Kidney tubule cell (primary cell): ENCODE measurements at regions not wholly inside any gene's neighbourhood (a gene's known extent, or its start where the extent isn't known, plus 50 kb on each side); places are given as distances from the start of the nearest gene placed in this dataset.
"Not testable (repeated sequence)": the region's sequence is repeated elsewhere in the genome, so short reads cannot be mapped to it uniquely, and the experiment has no call there.

Experiments
- DNase-seq: peaks from one replicate; pipeline ENCODE4 v3.0.0-alpha.2; 2018; ENCODE audit warnings: low spot score

DNA sequence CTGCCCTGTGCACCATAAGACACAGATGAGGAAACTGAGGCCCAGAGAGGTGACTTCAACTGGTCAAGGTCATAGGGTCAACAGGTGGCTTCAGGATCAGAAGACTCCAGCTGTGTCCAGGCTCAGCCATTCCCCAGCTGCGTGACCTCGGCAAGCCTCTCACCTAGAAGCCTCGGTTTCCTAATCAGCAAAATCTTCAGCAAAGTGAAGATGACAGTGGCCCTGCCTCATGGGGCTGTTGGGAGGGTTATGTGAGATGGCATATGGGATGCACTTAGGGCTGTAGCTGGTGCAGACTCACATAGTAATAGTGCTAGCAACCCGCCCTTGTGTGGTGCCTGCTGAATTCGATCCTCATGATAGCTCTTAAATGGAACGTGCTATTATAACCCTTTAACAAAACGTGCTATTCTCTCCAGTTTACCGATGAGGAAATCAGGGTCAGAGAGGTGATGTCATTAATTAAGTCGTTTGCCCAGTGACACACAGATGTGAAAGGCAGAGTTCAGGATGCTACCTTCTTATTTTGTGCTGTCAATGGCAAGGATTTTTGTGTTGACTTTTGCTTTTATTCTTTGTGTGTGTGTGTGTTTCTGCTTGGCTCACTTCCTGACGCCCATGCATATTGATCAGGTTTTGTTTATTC, 472.9 kb downstream of the MATN1 start:
- no peak for DNase-seq

DNA sequence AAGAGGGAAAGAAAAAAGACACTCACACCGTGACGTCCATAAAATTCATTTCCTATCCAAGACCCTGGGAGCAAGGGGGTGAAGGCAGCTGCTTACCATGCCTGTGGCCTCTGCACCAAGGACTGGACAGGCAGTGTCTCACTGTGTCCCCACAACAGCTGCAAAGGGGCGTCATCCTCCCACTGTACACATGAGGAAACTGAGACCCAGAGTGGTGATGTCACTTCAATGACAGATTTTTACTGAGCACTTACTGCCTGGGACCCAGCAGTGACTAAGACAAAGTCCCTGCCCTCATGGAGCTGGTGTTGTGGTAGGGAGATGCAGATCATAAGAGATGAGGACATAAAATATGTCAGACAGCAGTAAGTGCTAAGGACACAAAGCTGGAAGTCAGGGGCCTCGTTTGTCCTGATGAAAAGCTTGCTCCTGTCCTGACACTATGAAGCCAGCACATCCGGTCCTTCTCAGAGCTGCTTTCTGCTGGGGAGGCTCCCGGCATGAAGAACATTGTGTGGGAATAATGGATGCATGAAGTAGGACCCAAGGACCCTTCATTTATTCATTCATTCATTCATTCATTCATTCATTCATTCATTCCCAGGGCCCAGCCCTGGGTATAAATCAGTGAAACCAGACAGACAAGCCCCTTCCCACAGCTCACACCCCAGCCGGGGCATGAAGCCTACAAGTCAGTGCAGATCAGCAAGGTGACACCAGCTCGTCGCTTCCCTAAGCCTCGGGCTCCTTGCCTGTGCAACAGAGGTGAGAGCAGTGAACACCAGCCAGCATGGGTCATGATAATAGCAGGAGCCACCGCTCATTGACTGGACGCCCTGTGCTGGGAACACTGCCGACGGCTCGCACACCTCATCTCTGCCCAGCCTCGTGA, 473.7 kb downstream of the MATN1 start:
- no peak for DNase-seq

DNA sequence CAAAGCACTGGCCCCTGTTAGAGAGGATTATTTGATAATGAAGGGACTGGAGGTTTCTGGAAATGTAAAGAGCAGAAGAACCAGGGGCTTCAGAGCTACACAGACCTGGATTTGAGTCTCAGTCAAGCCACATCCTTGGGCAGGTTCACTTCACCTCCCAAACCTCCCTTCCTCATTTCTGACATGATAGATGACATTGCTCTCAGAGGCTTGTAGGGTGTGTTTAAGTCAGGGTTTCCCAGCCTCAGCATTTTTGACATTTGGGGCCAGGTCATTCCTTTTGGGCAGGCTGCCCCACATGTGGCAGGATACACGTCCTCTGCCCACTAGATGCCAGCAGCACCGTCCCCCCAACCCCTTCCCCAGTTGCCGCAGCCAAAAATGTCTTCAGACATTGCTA, 474.6 kb downstream of the MATN1 start:
- no peak for DNase-seq

DNA sequence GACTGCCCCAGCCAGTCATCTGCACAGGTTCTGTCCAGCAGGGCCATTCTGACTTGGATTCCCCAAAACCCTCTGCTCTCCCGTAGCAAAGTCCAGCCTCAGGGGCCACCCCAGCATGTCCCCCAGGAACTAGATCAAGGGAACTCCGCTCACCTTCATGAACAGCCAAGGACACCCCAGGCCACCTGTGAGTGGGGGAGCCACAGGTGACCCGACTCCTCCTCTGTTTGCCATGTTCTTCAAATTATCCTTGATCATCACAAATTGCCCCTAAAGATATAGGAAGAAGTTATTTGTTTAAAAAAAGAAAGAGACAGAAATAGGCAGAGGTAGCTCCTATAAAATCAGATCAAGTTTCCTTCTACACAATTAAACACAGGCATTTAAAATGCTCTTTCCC, 475.0 kb downstream of the MATN1 start:
- DNase-seq, result no peak

DNA sequence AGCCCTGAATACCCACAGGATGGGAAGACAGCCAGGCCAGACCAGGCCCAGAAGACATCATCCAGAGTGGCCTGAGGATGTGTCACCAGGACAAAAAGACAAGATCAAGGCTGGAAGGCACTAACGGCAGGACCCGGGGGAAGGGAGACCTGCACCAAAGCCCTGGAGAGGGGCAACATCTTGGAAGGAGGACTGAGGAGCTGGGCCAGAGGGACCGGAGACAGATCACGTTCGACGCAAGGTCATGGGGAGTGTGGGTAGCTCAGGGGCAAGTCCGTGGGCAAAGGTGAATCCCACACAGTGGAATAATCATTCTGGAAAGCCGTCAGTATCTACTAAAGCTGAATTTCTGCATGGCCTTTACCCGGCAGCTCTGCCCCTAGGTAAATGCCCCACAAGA, 478.6 kb downstream of the MATN1 start:
- DNase-seq, result no peak

DNA sequence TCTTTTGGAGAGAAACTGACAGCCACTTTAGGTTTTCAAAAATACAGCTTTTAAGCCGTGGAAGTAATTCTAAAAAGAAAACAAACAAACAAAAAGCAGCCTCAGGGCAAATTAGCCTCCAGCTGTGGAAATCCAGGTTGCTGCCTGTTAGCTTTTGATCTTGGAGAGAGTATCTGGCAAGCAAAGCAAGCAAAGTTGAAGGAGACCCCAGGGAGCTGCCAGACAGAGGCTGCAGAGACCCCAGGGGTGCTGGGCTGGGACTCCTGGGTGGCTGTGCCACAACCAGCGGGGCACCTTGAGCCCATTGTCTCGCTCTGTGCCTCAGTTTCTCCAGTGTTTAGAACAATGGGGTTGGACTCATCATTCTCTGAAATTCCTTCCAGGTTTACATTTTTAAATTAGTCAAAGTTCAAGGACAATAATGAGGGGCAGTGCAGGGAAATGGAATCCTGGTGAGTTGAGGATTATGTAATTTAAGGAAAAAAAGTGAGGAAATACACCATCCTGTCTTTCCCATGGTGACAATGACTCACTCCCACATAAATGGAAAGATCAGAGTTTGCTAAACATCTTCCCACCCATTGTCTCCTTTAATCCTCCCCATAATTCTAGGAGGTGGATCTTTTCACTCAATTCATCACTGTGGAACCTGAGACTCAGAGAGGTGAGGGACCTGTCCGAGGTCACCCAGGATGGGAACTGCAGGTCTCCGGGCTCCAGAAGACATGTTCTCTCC, 480.5 kb downstream of the MATN1 start:
- no peak for DNase-seq

DNA sequence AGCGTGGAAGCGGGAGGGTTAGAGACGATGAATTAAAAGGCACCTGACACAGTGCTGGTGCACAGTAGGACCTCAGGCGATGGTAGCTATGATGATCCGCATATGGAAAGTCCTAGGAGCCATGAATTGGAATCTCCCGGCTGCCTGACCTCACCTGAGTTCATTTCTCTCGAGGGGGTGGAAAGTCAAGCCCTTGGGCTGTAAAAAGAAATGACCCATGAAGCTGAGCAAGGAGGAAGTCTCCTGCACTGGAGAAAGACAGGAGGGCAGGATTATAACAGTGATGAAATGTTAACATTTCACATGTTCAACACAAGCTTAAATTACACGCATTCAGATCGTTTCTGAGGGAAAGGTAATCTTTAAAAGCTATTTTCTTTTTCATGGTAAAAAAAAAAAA, 481.2 kb downstream of the MATN1 start:
- DNase-seq, result peak; percentile 12

DNA sequence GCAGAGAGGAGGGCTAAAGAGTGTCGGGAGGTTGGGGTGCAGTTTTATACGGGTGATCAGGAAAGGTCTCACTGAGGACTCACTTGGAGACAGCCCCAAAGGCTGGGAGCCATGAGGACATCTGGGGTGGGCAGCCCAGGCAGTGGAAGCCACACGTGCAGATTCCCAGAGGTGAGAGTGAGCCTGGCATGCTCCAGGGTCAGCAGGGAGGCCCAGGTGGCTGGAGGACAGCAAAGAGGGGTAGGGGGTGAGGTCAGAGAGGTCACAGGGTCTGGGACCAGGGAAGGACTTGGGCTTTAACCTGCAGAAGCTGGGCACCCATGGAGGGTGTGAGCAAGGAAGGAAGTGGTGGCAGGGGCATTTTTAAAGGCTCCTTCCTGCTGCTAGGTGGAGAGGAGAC, 481.7 kb downstream of the MATN1 start:
- no peak for DNase-seq

DNA sequence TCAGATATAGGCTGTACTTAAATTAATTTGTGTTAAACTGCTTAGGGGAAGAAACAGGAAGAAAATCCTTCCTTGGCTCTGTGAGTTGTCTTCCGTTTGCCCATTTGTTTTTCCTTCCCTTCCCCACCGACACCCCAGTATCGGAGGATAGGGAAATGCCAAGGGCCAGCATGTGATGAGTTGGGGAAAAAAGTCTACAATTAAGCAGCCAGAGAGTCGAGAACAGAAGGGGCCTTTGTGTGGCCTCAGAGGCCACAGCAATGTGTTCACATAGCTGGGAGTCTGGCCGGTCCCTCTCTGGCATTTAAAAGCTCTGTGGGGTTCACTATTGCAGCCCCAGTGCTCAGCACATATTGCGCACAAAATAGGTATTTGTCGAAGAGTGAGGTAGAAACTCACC, 489.3 kb downstream of the MATN1 start:
- DNase-seq, result no peak

DNA sequence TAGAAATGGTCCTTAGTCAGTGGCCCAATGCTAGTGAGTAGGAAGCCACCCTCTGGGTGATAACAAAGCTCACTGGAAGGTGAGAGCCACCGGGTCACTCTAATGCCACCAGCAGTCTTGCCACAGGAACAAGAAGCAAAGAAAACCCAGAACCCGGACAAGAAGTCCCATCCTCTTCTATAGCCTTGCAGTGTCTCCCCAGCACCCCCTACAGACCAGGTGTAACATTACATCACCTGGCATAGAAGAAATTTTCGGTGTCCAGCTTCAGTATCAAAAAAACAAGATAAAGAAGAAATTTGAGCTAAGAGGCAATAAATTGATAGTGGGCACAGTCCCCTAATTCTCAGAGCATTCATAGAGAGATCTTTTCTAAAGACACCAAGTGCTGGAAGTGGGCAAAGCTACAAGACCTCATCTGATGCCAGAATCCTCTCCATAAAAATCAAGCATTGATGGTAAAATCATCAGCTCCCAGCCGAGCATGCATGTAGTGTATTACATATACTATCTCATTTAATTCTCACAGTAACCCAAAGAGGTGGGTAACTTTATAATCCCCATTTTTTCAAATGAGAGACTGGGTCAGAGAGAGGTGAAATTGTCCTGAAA, 491.0 kb downstream of the MATN1 start:
- peak; percentile 18 for DNase-seq

DNA sequence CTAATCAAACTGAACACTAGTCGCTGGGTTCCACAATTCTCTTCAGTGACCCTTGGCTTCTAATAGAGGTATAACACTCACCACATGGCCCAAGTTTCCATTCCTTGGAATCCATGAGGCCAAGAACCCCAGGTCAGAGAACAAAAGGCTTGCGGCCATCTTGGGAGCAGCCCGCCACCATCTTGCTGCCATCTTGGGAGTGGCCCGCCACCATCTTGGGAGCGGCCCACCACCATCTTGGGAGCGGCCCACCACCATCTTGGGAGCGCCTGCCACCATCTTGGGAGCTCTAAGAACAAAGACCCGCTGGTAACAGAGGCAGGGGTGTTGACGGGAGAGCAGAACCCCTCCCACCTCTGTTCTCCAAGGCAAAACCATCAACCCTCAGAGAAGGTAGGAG, 493.4 kb downstream of the MATN1 start:
- DNase-seq, result no peak

DNA sequence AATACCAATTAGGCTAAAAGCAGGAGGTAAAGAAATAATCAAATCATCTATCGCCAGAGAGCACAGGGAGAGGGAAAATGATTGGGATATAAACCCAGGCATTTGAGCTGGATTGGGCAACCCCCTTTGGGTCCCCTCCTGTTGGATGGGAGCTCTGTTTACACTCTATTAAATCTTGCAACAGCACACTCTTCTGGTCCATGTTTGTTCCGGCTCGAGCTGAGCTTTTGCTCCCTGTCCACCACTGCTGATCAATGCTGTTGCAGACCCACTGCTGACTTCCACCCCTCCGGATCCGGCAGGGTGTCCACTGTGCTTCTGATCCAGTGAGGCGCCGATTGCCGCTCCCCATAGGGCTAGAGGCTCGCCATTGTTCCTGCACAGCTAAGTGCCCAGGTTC, 493.8 kb downstream of the MATN1 start:
- DNase-seq, result no peak

DNA sequence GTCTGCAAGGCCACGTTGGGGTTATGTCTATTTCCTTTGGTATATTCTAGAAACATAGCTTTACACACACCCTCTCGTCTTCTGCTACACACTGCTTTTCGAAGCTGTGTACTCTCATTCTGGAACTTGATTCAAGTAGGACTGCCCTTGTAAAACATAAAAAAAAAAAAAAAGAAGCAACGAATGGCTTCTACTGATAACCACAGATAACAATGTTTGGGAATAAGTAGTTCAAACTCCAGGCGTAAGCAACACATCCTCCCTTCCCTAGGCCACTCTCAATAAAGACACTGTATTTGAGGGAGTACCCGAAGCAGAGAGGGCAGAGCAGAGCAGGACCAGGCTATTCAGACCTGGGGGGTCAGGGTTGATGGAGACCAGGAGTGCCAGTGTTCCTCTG, 496.7 kb downstream of the MATN1 start:
- DNase-seq, result no peak

DNA sequence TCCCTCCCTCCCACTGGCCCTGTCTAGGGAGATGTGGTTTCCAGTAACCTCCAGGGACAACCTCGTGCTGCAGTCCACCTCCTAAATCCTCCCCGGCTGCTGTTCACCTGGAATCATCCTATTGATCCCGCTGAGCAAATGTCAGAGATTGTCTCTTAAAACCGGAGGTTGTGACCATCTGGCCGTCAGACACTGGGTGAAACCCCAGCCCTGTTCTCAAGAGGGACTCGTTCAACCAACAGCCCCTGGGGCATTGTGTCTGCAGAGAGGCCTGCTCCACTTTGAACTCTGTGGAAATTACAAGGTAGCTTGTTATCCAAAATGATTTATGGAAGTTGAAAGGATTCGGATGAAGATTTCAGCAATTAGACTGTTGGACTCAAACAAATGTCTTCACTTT, 498.0 kb downstream of the MATN1 start:
- DNase-seq, result no peak

DNA sequence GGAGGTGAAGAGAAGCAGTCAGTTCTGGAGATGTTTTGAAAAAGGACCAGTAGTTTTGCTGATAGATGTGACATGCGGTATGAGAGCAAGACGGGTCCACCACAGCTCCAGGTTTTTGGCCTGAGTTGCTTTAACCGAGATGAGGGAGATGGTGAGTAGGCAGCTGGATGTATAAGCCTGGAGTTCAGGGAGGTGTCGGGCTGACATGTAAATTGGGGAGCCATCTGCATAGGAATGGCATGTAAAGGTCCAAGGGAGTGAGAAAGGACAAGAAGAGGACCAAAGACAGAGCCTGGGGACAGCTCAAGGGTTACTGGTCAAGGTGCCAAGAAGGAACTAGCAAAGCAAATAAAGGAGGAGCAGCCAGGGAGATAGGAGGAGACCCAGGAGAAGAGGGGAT, 503.7 kb downstream of the MATN1 start:
- DNase-seq, result no peak

DNA sequence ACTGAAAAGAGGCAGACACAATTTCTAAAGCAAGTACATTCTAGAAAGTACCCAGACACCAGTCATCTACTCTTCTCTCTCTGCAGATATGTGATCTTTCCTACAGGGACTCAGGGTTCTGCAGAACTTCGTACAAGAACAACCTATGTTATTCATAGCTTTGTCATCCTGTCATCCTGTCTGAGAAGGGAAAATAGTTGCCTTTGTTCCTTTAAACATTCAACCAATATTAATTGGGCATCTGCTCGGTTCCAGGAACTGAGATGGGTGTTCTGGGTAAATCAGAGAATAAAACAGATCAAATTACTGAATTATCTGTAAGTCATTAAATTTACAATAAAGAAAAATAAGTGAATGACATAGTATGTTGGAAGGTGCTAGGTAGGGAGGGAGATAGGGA, 504.9 kb downstream of the MATN1 start:
- no peak for DNase-seq

DNA sequence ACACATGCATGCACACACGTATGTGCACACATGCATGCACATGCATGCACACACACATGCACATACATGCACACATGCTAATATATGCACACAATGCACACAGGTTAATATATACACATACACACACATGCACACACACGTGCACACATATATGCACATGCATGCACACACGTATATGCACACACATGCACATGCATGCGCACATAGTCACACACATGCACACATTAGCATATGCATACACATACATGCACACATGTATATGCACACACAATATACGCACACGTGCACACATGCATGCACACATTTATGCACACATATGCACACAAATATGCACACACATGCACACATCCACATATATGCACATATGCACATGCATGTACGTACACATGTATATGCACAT, 506.8 kb downstream of the MATN1 start:
- no peak for DNase-seq

DNA sequence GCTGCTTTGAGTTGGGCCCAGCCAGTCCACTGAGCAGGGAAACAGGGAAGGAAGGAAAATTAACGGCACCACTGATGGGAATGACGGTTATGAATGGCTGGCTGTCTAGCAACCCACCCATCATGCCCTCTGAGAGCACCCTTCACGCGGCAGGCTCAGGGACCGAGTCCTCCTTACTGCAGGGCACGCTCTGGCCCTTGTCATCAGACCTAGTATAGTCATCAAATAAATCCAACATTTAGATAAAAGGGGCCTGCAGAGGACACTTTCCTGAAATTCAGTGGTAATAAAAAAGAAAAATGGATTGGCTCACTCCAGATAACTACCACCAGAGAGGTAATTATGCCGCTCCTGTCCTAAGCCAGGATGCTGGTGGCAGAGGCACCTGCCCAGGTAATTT, 509.4 kb downstream of the MATN1 start:
- no peak for DNase-seq

DNA sequence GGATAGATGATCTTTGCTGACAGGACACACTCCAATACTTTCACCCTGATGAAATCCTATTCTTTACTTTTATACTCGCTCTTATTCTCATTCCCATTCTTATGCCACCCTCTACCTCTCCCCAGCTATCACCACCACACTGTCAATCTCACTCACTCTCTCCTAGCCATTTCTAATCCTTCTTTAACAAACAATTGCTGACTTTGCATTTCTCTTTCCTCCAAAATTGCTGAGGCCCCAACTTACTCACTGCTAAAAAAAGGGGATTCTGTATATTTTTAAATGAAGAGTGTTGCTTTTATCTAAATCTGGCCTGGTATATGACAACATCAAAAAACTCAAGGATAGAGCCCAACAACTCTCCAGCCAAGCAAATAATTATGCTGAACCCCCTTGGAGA, 515.4 kb downstream of the MATN1 start:
- DNase-seq, result not testable (repeated sequence)

DNA sequence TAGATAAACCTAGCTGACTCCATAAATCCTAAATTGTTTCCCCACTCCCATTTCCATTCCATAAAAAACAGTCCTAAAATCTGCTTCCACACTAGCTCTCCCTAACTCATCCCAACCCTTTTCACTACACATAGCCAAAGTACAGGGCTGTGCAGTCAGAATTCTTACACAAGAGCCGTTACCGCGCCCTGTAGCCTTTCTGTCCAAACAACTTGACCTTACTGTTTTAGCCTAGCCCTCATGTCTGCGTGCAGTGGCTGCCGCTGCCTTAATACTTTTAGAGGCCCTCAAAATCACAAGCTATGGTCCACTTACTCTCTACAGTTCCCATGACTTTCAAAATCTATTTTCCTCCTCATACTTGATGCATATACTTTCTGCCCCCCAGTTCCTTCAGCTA, 516.8 kb downstream of the MATN1 start:
- DNase-seq, result not testable (repeated sequence)

DNA sequence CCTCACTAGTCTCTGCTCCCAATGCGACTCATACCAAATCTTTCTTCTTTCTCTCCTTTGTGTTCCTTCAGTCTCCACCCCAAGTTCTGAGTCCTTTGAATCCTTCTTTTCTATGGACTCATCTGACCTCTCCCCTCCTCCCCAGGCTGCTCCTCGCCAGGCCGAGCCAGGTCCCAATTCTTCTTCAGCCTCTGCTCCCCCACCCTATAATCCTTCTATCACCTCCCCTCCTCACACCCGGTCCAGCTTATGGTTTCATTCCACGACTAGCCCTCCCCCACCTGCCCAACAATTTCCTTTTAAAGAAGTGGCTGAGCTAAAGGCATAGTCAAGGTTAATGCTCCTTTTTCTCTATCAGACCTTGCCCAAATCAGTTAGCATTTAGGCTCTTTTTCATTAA, 518.5 kb downstream of the MATN1 start:
- DNase-seq, result not testable (repeated sequence)

DNA sequence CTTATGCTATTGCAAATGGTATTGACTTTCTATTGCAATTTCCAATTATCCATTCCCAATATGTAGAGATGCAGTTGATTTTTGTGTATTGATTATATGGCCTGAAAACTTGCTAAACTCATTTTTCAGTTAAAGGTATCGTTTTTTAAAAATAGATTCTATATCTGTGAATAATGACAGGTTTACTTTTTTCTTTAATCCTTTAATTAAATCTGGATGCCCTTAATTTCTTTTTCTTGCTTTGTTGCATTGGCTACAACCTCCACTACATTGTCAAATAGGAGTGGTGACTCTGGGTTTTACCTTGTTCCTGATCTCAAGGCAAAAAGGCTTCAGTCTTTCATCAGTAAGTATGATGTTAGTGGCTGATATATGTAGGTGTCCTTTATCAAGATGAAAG, 522.4 kb downstream of the MATN1 start:
- DNase-seq, result no peak

DNA sequence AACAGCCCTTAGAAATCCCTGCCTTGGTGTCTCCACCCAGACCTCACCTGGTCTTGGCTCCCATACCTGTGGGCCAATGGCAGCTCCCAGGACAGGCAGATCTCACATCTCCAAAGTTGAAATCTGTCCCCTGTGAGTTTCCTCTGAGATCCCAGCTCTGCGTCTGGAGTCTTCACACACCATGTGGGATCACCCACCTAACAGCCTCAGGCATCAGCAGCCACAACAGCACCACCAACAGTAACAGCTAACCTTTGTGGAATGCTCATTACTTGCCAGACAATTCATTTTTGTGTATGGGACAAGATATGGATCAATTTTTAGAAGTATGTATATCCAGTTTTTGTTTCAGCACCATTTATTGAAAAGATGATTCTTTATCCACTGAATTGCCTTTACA, 523.2 kb downstream of the MATN1 start:
- DNase-seq, result no peak
